Inferior parietal cortex (tissue), 1 donor: ENCODE measurements at regions not wholly inside any gene's neighbourhood (a gene's known extent, or its start where the extent isn't known, plus 50 kb on each side); places are given as distances from the start of the nearest gene placed in this dataset.
"Not testable (repeated sequence)": the region's sequence is repeated elsewhere in the genome, so short reads cannot be mapped to it uniquely, and the experiment has no call there.

Experiments
- DNase-seq: peaks from one replicate; pipeline ENCODE4 v3.0.0-alpha.2; 2016; ENCODE audit errors: extremely low spot score

DNA sequence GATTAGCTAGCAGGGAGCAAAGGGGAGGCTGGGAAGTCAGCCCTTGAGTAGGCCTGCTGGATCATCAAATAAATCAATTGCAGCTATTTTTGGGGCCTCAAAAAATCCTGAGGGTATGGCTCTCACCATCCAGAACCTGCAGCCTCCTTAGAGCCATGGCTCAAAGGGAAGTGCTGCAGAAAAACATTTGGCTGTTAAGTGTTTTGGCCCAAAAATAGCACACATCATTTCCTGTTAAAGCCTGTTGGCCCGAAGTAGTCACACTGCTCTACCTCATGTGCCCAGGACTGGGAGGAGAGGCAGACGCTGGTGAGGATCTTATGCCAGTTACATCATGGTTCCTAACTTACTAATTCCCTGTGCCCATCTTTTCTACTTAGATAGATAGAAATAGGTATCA is 176.8 kb upstream of the PLGLB1 start:
- not testable (repeated sequence) for DNase-seq

GRCh38 chr2:87199228-87199627 is 177.6 kb upstream of the PLGLB1 start:
- DNase-seq: not testable (repeated sequence)

- not testable (repeated sequence) for DNase-seq
Measured at GRCh38 chr2:87204569-87205147, 183.0 kb upstream of the PLGLB1 start.

GRCh38 chr2:87212938-87213337 is 191.3 kb upstream of the PLGLB1 start:
- not testable (repeated sequence) for DNase-seq

GRCh38 chr2:87217005-87217404 is 195.4 kb upstream of the PLGLB1 start:
- DNase-seq: not testable (repeated sequence)

- not testable (repeated sequence) for DNase-seq
Measured at GRCh38 chr2:87217741-87218410, 196.2 kb upstream of the PLGLB1 start.

GRCh38 chr2:87220651-87221050 is 199.0 kb upstream of the PLGLB1 start:
- not testable (repeated sequence) for DNase-seq

GRCh38 chr2:87222131-87222530 is 200.5 kb upstream of the PLGLB1 start:
- DNase-seq: not testable (repeated sequence)

- not testable (repeated sequence) for DNase-seq
Measured at GRCh38 chr2:87223873-87224272, 202.2 kb upstream of the PLGLB1 start.

- DNase-seq: not testable (repeated sequence)
Measured at GRCh38 chr2:87229091-87229689, 207.5 kb upstream of the PLGLB1 start.

DNA sequence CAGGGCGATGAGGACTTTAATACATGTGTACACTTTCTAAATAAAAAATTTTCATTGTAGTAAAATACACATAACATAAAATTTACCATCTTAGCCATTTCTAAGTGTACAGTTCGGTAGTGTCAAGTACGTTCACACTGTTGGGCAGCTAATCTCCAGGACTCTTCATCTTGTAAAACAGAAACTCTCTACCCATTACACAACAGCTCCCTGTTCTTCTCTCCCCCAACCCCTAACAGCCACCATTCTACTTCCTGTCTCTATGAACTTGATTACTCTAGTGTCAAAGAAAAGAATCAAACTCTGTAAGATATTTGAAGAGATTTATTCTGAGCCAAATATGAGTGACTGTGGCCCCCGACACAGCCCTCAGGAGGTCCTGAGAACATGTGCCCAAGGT is 208.3 kb upstream of the PLGLB1 start:
- not testable (repeated sequence) for DNase-seq

DNA sequence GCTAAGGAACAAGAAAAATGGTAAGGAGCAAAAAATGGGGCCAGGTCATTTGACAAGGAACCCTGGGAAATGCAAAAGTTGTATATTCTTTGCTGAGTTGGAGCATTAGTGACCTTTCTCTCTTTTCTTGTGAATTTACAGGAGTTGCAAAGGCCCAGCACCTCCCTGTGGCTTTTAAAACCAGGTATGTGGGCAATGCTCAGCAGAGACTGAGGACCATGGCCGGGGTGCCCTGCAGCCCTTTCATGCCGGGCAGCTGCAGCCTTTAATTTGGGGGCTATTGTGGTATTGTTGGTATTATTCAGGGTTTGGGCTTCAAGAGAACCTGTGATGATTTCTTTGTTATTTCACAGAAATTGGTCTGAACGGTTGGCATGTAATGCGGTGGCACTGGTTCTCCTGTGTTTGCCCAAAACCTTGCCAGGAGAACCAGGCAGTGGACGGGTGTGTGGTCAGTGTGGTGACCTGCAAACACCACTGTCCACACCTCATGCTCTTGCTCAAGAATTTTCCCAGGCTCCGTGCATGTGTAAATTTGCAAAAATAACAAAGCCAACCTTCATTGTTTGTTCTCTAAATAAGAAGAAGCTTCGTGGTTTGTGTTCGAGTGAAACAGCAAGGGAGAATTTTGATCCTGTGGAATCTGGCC is 213.8 kb upstream of the PLGLB1 start:
- DNase-seq: not testable (repeated sequence)

DNA sequence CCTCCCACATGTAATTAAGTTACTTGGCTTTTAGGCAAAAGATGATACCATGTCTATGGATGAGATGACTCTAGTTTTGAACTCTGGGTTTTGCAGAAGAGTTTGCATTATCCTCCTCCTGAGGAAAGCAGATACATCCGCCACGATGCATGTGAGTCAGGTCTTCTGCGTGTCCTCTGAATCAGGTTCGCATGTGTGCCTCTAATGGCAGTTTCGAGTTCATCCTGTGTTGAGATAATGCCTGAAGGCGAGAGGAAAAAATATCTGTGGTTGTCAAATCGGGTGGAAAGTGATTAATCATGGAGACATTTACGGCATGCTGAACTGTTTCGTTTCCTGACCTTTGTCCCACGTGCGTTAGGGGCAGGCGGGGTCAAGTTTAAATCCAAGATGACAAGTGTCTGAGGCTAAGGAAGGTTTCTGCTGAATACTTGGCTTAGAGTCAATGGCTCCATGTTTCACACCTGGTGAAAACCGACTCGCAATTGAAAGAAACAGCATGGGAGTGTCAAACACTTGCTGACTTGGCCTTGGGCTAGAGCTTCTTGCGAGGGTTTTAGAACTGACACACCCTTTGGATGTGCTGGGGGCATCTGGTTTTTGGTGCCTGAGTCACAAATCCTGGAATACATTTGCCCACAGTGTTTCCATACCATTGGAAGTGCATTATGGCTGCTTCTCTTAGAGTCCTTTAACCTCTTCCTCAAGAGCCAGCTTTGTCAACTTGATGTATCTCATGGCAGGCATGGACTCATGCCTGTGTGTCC is 216.1 kb upstream of the PLGLB1 start:
- not testable (repeated sequence) for DNase-seq

DNA sequence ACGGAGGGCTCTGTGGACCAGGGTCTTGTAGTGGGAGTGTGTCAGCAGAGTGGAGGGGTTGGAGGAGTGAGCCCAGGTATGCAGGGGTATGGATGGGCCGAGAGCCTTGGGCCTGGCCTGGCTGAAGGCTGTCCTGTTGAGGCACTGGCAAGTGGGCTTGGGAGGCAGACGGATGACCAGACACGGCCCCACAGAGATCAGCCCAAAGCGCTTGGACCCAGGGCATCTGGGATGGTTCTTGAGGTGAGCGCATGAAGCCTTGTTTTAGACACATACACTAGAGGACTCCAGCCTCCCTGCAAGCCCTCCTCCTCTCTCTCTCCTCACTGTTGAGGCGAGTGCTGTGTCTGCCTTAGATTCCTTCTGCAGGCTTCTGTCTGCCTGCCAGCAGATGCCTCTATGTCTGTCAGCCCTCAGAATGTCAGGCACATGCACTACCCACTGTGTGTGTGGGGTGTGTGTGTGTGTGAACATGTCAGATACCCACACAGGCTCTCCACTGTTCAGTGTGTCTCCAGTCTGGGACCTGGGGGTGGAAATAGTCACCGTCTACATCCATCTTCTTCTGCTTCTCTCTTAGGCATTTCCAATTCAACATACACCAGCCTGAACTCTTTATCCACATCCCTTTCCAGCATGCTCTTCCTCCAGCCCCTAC is 218.0 kb upstream of the PLGLB1 start:
- DNase-seq: not testable (repeated sequence)

- not testable (repeated sequence) for DNase-seq
Measured at GRCh38 chr2:87246066-87246717, 224.5 kb upstream of the PLGLB1 start.

GRCh38 chr2:87252046-87252445 is 230.4 kb upstream of the PLGLB1 start:
- not testable (repeated sequence) for DNase-seq

DNA sequence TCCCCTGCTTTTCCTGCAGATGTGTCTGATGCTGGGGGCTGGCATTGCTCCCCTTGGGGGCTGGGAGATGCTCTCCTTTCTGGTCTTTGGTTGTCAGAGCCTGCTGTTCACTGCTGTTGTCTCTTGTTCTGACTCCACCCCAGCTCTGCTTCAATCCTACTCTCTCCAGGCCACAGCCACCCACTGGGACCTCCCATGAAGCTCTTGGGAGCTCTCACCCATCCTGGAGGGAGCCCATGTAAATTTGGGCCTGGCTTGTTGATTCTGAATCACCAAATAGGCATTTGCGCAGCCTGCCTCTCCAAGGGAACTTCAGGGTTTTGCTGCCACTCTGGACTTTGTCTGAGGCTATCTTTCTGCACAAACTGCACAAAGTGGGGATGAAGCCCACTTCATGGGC is 232.9 kb upstream of the PLGLB1 start:
- DNase-seq: not testable (repeated sequence)

DNA sequence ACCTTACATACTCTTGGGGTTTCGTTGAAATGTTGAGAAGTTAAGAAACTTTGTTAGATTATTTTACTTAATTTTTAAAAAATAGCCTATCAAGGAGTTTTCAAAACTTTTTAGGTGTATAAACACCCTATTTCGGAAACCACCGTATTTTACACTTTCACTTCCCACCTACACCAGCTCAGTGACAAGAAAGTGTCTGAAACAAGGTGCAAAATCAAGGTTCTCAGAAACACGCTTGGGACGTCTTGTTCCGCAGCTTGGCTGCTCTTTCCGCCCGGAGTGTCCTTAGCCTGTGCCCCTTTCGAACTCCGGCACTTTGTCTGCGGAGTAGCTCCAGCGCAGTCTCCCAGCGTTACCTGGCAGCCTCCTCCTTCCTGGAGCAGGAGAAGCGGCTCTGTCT is 233.8 kb upstream of the PLGLB1 start:
- not testable (repeated sequence) for DNase-seq

GRCh38 chr2:87258887-87259286 is 237.2 kb upstream of the PLGLB1 start:
- DNase-seq: not testable (repeated sequence)

- not testable (repeated sequence) for DNase-seq
Measured at GRCh38 chr2:87262184-87262702, 240.6 kb upstream of the PLGLB1 start.
